Ramos (cell line): ENCODE measurements at regions not wholly inside any gene's neighbourhood (a gene's known extent, or its start where the extent isn't known, plus 50 kb on each side); places are given as distances from the start of the nearest gene placed in this dataset.

Experiments
- in situ Hi-C: fragments of 300-500 bp; cut with MboI; formaldehyde crosslinking; loops from one replicate; pipeline ENCODE4 v1.14.3; 2022; ENCODE audit warnings: low sequenced_read_pairs; ENCODE audit not compliant: unreplicated experiment

GRCh38 chr15:96413657-96414056 lies 83.2 kb downstream of the NR2F2 start:
- in situ Hi-C loops: no loop called here

GRCh38 chr15:96414875-96415274 lies 84.4 kb downstream of the NR2F2 start:
- in situ Hi-C loops: no loop called here

- in situ Hi-C loops: no loop called here
These were observed 85.2 kb downstream of the NR2F2 start for GRCh38 chr15:96415513-96416217.

GRCh38 chr15:96416218-96416933 lies 85.9 kb downstream of the NR2F2 start:
- in situ Hi-C loops: no loop called here

GRCh38 chr15:96416934-96417759 lies 86.6 kb downstream of the NR2F2 start:
- in situ Hi-C loops: no loop called here

- in situ Hi-C loops: no loop called here
These were observed 87.2 kb downstream of the NR2F2 start for GRCh38 chr15:96417760-96418130.

GRCh38 chr15:96418146-96418545 lies 87.6 kb downstream of the NR2F2 start:
- in situ Hi-C loops: no loop called here

GRCh38 chr15:96421178-96421601 lies 90.7 kb downstream of the NR2F2 start:
- in situ Hi-C loops: no loop called here

- in situ Hi-C loops: no loop called here
These were observed 91.6 kb downstream of the NR2F2 start for GRCh38 chr15:96422125-96422524.

GRCh38 chr15:96424674-96425073 lies 94.2 kb downstream of the NR2F2 start:
- in situ Hi-C loops: no loop called here

- in situ Hi-C loops: no loop called here
These were observed 98.2 kb downstream of the NR2F2 start for GRCh38 chr15:96428742-96429141.

GRCh38 chr15:96431786-96432185 lies 101.3 kb downstream of the NR2F2 start:
- in situ Hi-C loops: no loop called here

- in situ Hi-C loops: no loop called here
These were observed 104.5 kb downstream of the NR2F2 start for GRCh38 chr15:96435022-96435421.

GRCh38 chr15:96435841-96436240 lies 105.3 kb downstream of the NR2F2 start:
- in situ Hi-C loops: no loop called here

- in situ Hi-C loops: no loop called here
These were observed 110.5 kb downstream of the NR2F2 start for GRCh38 chr15:96440978-96441377.

- in situ Hi-C loops: no loop called here
These were observed 111.6 kb downstream of the NR2F2 start for GRCh38 chr15:96442076-96442475.

GRCh38 chr15:96444865-96445264 lies 114.4 kb downstream of the NR2F2 start:
- in situ Hi-C loops: no loop called here

- in situ Hi-C loops: no loop called here
These were observed 118.4 kb downstream of the NR2F2 start for GRCh38 chr15:96448923-96449322.

GRCh38 chr15:96457841-96458240 lies 127.3 kb downstream of the NR2F2 start:
- in situ Hi-C loops: no loop called here

GRCh38 chr15:96460106-96460505 lies 129.6 kb downstream of the NR2F2 start:
- in situ Hi-C loops: no loop called here
